HL-60 (cell line): ENCODE measurements at regions not wholly inside any gene's neighbourhood (a gene's known extent, or its start where the extent isn't known, plus 50 kb on each side); places are given as distances from the start of the nearest gene placed in this dataset.

Experiments used
- DNase-seq, 2 experiments: peaks; one replicate each; pipeline ENCODE4 v3.0.0-alpha.2; 2010 to 2020; ENCODE audit warnings: low read depth in 1 of 2, low spot score in 1 of 2
- H3K27ac ChIP-seq: fragments of 250-450 bp; sonication (Bioruptor Pico); replicated peaks from 2 replicates; pipeline ENCODE4 v1.5.1; 2020; ENCODE audit warnings: mild to moderate bottlenecking, moderate library complexity
- H3K27me3 ChIP-seq: fragments of 250-450 bp; sonication (Bioruptor Pico); 2 replicates; pipeline ENCODE4 v1.5.1; 2021; ENCODE audit warnings: mild to moderate bottlenecking, moderate library complexity; ENCODE audit not compliant: insufficient read depth, poor library complexity, severe bottlenecking
- H3K4me3 ChIP-seq: replicated peaks from 2 replicates; pipeline ENCODE4 v1.5.1; 2011; ENCODE audit warnings: mild to moderate bottlenecking, control low read depth, low read length; ENCODE audit not compliant: insufficient read depth
- CTCF ChIP-seq: IDR thresholded peaks from one replicate; pipeline ENCODE4 v1.5.1; 2011; ENCODE audit warnings: low read length, control low read depth, inconsistent platforms; ENCODE audit not compliant: insufficient read depth
- GABPA ChIP-seq: IDR thresholded peaks from 2 replicates; pipeline ENCODE4 v1.6.1; 2012; ENCODE audit warnings: low read depth
- POLR2AphosphoS5 ChIP-seq: IDR thresholded peaks from 2 replicates; pipeline ENCODE4 v1.6.1; 2012; ENCODE audit warnings: low read depth
- REST ChIP-seq: IDR thresholded peaks from 2 replicates; pipeline ENCODE4 v1.6.1; 2012; ENCODE audit warnings: low read depth; ENCODE audit not compliant: insufficient replicate concordance
- SPI1 ChIP-seq: IDR thresholded peaks from 2 replicates; pipeline ENCODE4 v1.6.1; 2012; ENCODE audit warnings: low read depth, mild to moderate bottlenecking, borderline replicate concordance

- H3K27me3 ChIP-seq: no peaks in the 10 kb centered on the region
- no peak overlapping the region for H3K27ac ChIP-seq
- H3K4me3 ChIP-seq: no peak overlapping the region
- no peak for TF ChIP-seq GABPA
- TF ChIP-seq POLR2AphosphoS5: no peak
- no peak for TF ChIP-seq SPI1
- TF ChIP-seq REST: no peak
- no peak for TF ChIP-seq CTCF
- no peak for DNase-seq
These were observed 927.8 kb downstream of the SUCLG1 start for GRCh38 chr2:83531206-83531826.

DNA sequence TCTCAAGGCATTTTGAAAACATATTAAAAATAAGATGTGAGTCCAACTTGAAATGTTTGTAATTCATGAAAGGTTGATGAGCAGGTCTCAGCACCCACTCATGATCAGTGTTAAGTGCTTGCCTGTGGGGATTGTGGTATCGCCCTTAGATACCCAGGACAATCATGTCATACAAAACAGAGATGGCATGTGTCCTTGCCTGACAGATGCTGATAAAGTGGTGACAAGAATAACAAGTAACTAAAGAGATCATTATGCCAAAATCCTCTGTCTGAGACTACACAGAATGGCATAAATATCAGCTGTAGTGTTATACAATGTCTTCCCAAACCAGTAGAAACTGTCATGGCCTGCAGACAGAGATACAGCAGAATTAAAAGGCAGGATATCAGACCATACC is 930.3 kb downstream of the SUCLG1 start:
- DNase-seq: no peak
- no peak for TF ChIP-seq REST
- TF ChIP-seq SPI1: no peak
- no peak for TF ChIP-seq POLR2AphosphoS5
- no peak for TF ChIP-seq CTCF
- no peak for TF ChIP-seq GABPA
- Histone ChIP-seq H3K27ac (no peak overlapping the region), H3K4me3 (no peak overlapping the region), H3K27me3 (no peaks in the 10 kb centered on the region)

GRCh38 chr2:83522891-83523493 is 936.1 kb downstream of the SUCLG1 start:
- H3K27me3 ChIP-seq: no peaks in the 10 kb centered on the region
- no peak for TF ChIP-seq CTCF
- TF ChIP-seq POLR2AphosphoS5: no peak
- TF ChIP-seq REST: no peak
- no peak for TF ChIP-seq SPI1

More at GRCh38 chr2:83522891-83523493, 936.1 kb downstream of the SUCLG1 start:
- H3K4me3 ChIP-seq: no peak overlapping the region
- no peak for DNase-seq
- no peak overlapping the region for H3K27ac ChIP-seq
